Fibroblast of villous mesenchyme (primary cell): ENCODE measurements at regions not wholly inside any gene's neighbourhood (a gene's known extent, or its start where the extent isn't known, plus 50 kb on each side); places are given as distances from the start of the nearest gene placed in this dataset.
"Not testable (repeated sequence)": the region's sequence is repeated elsewhere in the genome, so short reads cannot be mapped to it uniquely, and the experiment has no call there.

Experiments used
- DNase-seq: peaks from one replicate; pipeline ENCODE4 v3.0.0-alpha.2; 2010; ENCODE audit warnings: low read depth
- H3K4me3 ChIP-seq: 2 replicates; pipeline ENCODE4 v1.5.1; 2011; ENCODE audit warnings: low read depth, mild to moderate bottlenecking, low read length
- TF ChIP-seq, protein P1 (sequence below): IDR thresholded peaks from 2 replicates; pipeline ENCODE4 v1.5.1; 2012; ENCODE audit warnings: low read depth, mild to moderate bottlenecking, low read length; ENCODE audit not compliant: insufficient read depth

DNA sequence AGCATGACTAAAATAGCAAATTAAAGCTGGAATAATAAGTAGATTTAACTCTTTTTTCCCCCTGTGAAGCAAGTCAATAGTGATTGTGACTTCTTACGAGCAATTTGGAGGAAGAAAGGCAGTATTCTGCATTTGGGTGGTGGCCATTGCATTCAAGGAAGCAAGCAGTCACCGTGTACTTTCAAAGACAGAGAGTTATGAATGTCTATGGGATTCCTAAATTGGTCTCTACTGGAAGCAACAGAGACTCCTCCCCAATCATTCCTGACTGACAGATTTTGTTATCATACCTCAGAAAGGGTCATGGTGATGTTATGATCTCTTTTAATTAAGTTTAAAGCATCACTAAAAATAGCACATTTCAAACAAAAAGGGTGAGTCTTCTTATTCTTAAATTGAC is 287.2 kb upstream of the KITLG start:
- no peak for DNase-seq
- TF ChIP-seq, protein P1, sequence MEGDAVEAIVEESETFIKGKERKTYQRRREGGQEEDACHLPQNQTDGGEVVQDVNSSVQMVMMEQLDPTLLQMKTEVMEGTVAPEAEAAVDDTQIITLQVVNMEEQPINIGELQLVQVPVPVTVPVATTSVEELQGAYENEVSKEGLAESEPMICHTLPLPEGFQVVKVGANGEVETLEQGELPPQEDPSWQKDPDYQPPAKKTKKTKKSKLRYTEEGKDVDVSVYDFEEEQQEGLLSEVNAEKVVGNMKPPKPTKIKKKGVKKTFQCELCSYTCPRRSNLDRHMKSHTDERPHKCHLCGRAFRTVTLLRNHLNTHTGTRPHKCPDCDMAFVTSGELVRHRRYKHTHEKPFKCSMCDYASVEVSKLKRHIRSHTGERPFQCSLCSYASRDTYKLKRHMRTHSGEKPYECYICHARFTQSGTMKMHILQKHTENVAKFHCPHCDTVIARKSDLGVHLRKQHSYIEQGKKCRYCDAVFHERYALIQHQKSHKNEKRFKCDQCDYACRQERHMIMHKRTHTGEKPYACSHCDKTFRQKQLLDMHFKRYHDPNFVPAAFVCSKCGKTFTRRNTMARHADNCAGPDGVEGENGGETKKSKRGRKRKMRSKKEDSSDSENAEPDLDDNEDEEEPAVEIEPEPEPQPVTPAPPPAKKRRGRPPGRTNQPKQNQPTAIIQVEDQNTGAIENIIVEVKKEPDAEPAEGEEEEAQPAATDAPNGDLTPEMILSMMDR = no peak
- H3K4me3 ChIP-seq = no peak overlapping the region

DNA sequence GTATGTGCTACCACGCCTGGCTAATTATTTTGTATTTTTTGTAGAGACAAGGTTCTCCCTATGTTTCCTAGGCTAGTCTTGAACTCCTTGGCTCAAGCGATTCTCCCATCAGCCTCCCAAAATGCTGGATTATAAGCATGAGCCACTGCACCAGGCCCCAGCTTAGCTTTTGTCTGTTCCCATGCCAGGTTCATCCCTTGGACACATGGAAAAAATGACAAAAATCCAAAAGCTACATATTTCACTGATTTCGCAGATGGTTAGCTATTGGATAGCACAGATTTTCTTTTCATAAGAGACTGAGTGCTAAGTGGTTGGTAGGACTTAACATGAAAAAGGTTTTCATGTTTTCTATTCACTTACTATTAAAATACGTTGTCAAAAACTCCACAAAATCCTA is 286.6 kb upstream of the KITLG start:
- H3K4me3 ChIP-seq = no peak overlapping the region
- no peak for DNase-seq
- TF ChIP-seq, protein P1 = no peak

DNA sequence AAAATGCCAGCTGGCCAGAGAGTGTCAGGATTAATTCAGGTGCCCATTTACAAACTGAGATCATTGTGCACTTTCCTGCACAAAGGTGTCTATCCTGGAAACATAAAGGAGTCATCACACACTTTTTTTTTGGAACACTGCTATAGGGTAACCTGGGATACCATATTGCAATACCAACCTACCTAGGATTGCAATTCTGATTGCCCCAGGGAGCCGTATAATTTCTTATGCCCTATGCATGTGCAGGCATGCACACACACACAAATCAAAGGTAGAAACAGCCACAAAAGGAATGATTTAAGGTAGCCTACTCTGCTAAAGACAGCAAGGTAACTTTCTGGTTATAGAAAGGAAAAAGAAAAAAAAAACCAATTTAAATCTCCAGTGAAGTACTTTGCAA is 285.3 kb upstream of the KITLG start:
- no peak overlapping the region for H3K4me3 ChIP-seq
- no peak for DNase-seq
- TF ChIP-seq, protein P1 = no peak

DNA sequence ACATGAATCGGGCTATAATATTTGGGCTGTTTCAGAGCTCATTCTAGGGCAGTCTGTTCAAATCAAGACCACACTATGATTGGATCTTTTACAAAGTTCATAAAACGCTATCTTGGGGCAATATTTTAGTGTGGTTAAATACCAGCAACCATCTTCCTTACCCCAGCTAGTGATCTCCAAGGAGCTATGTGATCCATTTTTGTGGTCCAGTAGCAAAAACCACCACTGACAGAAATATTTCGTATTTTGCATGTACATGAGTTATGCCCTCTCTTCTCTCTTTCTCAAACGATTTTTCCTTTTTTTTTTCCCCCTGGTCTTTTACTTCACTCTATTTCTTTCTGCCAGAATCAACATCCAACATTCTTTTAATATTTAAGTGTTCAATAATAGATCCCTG is 280.6 kb upstream of the KITLG start:
- DNase-seq = no peak
- no peak overlapping the region for H3K4me3 ChIP-seq
- TF ChIP-seq, protein P1 = no peak

DNA sequence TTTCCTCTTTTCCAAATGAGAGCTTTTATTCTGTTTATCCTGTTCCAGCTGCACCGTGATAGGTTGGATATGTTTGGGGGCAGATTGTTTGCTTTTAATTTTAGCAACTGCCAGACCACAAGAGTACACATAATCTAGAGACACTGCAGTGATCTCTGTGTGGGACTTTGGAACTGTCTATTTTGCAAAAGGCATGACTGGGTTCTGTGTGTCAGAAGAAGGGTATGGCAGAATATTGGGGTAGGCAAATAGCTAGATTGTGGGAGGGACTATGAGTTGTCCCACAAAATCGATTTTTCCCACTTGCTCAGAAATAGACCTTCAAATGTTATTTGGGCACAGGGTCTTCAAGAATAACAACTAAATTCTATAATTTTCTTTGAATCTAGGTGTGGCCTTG is 275.9 kb upstream of the KITLG start:
- TF ChIP-seq, protein P1 = no peak
- no peak overlapping the region for H3K4me3 ChIP-seq
- DNase-seq = no peak

DNA sequence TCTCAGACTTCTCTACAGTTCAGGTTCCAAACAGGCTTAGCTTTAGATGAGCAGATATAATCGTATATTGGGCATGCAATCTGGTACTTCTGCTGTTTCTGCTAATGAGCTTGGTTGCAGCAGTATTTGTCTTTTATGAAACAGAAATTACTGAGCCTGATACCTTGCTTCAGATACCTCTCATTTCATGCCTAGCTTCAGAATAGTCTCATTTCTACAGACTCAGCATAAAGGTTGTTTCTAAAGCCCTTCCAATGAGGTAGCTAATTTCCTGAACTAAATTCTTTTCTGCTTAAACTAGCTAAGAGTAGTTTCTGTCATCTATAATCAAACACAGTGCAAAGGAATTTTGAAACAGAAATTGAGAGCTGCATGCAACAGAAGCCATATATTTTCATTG is 275.0 kb upstream of the KITLG start:
- TF ChIP-seq, protein P1 = no peak
- no peak overlapping the region for H3K4me3 ChIP-seq
- DNase-seq = peak; percentile 12

DNA sequence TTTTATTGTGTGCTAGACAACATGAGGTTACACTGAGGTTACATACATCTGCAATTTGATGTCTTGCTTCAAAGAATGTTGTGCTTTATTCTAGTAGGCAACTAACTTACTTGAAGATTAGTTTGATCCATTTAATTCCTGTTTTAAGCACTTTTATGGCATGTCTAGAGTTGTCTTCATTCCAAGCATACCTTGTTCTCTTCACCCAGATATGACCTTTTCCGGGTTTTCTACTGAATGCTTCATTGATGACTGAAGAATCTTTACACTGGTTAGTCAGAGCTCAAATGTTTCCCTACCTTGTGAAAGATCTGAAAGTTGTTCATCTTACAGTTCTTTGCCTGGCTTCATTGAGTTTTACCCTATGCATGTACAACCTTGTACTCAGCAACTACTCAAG is 274.0 kb upstream of the KITLG start:
- peak; percentile 83 for DNase-seq
- TF ChIP-seq, protein P1 = no peak
- no peak overlapping the region for H3K4me3 ChIP-seq

DNA sequence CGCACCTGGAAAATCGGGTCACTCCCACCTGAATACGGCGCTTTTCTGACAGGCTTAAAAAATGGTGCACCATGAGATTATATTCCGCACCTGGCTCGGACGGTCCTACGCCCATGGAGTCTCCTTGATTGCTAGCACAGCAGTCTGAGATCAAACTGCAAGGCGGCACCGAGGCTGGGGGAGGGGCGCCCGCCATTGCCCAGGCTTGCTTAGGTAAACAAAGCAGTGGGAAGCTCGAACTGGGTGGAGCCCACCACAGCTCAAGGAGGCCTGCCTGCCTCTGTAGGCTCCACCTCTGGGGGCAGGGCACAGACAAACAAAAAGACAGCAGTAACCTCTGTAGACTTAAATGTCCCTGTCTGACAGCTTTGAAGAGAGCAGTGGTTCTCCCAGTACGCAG is 267.0 kb upstream of the KITLG start:
- not testable (repeated sequence) for H3K4me3 ChIP-seq, DNase-seq
